ENCODE measurements at regions not wholly inside any gene's neighbourhood (a gene's known extent, or its start where the extent isn't known, plus 50 kb on each side); places are given as distances from the start of the nearest gene placed in this dataset.
"Not testable (repeated sequence)": the region's sequence is repeated elsewhere in the genome, so short reads cannot be mapped to it uniquely, and the experiment has no call there.

DNA sequence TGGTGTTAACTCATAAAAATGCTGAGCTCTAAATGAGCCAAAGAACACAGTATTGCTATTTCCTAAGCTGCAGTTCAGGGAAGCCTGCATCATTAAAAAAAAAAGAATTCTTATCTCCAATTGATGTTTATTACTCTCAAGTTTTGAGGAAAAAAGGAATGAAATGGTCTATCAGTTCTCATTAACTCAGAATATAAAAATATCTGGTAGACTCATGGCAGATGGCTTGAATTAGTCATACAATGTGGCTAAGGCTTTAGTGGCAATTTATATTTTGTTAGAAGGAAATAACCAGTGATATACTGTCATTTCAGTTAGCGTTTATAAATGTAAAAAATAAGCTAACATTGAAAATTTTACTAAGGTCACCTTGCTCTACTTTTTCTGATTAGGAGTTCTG is 1403.4 kb upstream of the C9orf72 start:
- H3K36me3 ChIP-seq (ENCODE audit: insufficient read depth, insufficient read length, low read length): no peaks in the 10 kb centered on the region
- no peaks in the 10 kb centered on the region for H3K27me3 ChIP-seq (ENCODE audit: insufficient read depth, insufficient read length)
- TF ChIP-seq YY1 (IDR thresholded peaks at IDR 0.05; ENCODE audit: insufficient read depth, insufficient read length) (no peak), SUZ12 (IDR thresholded peaks at IDR 0.05; ENCODE audit: extremely low read depth, insufficient read depth, insufficient read length) (no peak), ZNF274 (IDR thresholded peaks at IDR 0.05; ENCODE audit: low read depth, low read length) (no peak)
- H3K9ac ChIP-seq (ENCODE audit: insufficient read length, low read depth): no peak overlapping the region
- no peak for DNase-seq (ENCODE audit: low read depth, low spot score)
- no peaks in the 10 kb centered on the region for H3K4me1 ChIP-seq (ENCODE audit: insufficient read depth, insufficient read length)
- no peaks in the 10 kb centered on the region for H3K9me3 ChIP-seq (ENCODE audit: insufficient read depth, low read length)
- H3K4me3 ChIP-seq (ENCODE audit: insufficient read length, low read depth): no peak overlapping the region

DNA sequence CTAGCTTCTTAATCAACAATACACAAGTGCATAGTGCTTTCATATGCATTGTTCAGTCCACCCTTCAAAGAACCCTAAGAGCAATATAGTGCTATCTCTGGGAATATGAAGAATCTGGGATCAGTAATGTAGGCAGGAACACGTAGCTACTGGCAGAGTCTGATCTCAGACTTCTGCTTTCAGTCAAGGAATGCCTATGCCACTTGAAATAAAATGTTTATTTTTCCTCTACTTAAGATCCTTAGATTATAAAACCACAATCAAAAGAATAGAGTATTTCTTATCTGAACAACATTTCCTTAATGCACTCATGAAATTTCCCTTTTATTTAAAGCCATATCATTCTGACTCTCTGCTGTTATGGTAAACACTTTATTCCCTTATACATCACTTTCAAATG is 1407.8 kb upstream of the C9orf72 start:
- Histone ChIP-seq H3K36me3 (ENCODE audit: insufficient read depth, insufficient read length, low read length) (no peaks in the 10 kb centered on the region), H3K27me3 (ENCODE audit: insufficient read depth, insufficient read length) (no peaks in the 10 kb centered on the region), H3K4me1 (ENCODE audit: insufficient read depth, insufficient read length) (no peaks in the 10 kb centered on the region), H3K4me3 (ENCODE audit: insufficient read length, low read depth) (no peak overlapping the region), H3K9ac (ENCODE audit: insufficient read length, low read depth) (no peak overlapping the region), H3K9me3 (ENCODE audit: insufficient read depth, low read length) (no peaks in the 10 kb centered on the region)
- no peak for DNase-seq (ENCODE audit: low read depth, low spot score)
- TF ChIP-seq ZNF274 (IDR thresholded peaks at IDR 0.05; ENCODE audit: low read depth, low read length) (no peak), YY1 (IDR thresholded peaks at IDR 0.05; ENCODE audit: insufficient read depth, insufficient read length) (no peak), SUZ12 (IDR thresholded peaks at IDR 0.05; ENCODE audit: extremely low read depth, insufficient read depth, insufficient read length) (no peak)

DNA sequence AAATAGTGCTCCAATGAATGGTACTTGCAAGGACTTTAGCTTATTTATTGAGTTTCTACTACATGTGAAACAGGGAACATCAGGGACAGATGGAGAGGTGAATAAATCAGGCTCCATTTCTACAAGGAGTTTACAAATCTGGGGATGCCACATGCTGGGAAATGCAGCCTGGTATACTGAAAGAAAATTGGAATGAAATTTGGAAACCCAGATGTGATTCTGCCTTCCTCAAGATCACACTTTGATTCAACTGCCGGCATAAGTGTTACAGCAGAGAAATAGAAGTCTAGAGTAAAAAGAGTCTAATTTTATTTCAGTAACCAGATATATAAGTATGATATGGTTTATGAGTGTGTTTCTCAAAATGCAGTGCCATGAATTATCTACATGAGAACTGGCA is 1408.4 kb upstream of the C9orf72 start:
- Histone ChIP-seq H3K36me3 (ENCODE audit: insufficient read depth, insufficient read length, low read length) (no peaks in the 10 kb centered on the region), H3K9me3 (ENCODE audit: insufficient read depth, low read length) (no peaks in the 10 kb centered on the region), H3K4me3 (ENCODE audit: insufficient read length, low read depth) (no peak overlapping the region), H3K9ac (ENCODE audit: insufficient read length, low read depth) (no peak overlapping the region), H3K27me3 (ENCODE audit: insufficient read depth, insufficient read length) (no peaks in the 10 kb centered on the region), H3K4me1 (ENCODE audit: insufficient read depth, insufficient read length) (no peaks in the 10 kb centered on the region)
- no peak for DNase-seq (ENCODE audit: low read depth, low spot score)
- TF ChIP-seq ZNF274 (IDR thresholded peaks at IDR 0.05; ENCODE audit: low read depth, low read length) (no peak), SUZ12 (IDR thresholded peaks at IDR 0.05; ENCODE audit: extremely low read depth, insufficient read depth, insufficient read length) (no peak)

DNA sequence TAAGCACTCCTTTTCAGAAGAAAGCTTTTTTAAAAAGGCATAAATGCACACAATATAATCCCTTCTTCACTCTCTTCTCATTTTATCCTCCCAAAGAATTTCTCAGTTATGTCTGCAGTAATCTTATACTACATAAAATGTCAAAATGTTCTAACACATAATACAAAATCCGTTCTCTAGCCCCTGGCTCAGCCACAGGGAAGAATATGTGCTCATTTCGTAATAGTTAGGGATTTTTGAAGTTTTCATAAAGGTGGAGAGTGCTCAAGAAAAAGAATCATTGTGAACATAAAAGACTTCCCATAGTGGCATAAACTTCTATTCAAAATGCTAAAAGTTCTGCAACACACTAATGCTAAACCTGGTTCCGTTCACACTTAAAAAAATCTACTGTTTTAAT is 1410.7 kb upstream of the C9orf72 start:
- Histone ChIP-seq H3K9me3 (ENCODE audit: insufficient read depth, low read length) (0 out of 2 replicates have a peak, but pooled peaks cover under 1% of the 10 kb centered on the region), H3K4me1 (ENCODE audit: insufficient read depth, insufficient read length) (no peaks in the 10 kb centered on the region), H3K4me3 (ENCODE audit: insufficient read length, low read depth) (no peak overlapping the region), H3K9ac (ENCODE audit: insufficient read length, low read depth) (no peak overlapping the region), H3K36me3 (ENCODE audit: insufficient read depth, insufficient read length, low read length) (no peaks in the 10 kb centered on the region), H3K27me3 (ENCODE audit: insufficient read depth, insufficient read length) (no peaks in the 10 kb centered on the region)
- DNase-seq (ENCODE audit: low read depth, low spot score): no peak
- no peak for TF ChIP-seq ZNF274 (IDR thresholded peaks at IDR 0.05; ENCODE audit: low read depth, low read length)

DNA sequence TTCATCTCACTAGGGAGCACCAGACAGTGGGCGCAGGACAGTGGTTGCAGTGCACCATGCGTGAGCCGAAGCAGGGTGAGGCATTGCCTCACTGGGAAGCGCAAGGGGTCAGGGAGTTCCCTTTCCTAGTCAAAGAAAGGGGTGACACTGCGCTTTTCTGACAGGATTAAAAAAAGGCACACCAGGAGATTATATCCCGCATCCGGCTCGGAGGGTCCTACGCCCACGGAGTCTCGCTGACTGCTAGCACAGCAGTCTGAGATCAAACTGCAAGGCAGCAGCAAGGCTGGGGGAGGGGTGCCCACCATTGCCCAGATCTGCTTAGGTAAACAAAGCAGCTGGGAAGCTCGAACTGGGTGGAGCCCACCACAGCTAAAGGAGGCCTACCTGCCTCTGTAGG is 1416.7 kb upstream of the C9orf72 start:
- H3K9me3 ChIP-seq (ENCODE audit: insufficient read depth, low read length): peaks cover 13% of the 10 kb centered on the region
- H3K36me3 ChIP-seq (ENCODE audit: insufficient read depth, insufficient read length, low read length); H3K4me1 ChIP-seq (ENCODE audit: insufficient read depth, insufficient read length); H3K4me3 ChIP-seq (ENCODE audit: insufficient read length, low read depth); H3K27me3 ChIP-seq (ENCODE audit: insufficient read depth, insufficient read length); DNase-seq (ENCODE audit: low read depth, low spot score); H3K9ac ChIP-seq (ENCODE audit: insufficient read length, low read depth): not testable (repeated sequence)

DNA sequence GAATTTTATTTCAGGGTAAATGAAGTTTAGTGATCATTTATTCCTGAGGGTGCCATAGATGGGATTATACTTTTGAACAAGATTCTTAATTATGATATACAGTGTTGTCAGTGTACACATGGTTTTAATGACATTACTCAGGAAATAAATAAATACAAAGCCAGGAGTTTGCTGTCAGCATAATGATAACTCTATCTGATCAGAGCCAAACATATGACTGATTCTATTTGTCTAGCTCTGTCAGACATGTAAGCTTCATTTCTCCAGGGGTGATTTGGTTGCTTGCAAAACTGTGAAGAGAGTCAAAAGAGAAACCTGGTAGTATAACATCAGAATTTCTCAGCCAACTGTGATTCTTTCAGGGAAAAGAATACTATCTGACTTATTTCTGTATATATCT is 1425.8 kb upstream of the C9orf72 start:
- no peak overlapping the region for H3K4me3 ChIP-seq (ENCODE audit: insufficient read length, low read depth)
- TF ChIP-seq SUZ12 (IDR thresholded peaks at IDR 0.05; ENCODE audit: extremely low read depth, insufficient read depth, insufficient read length) (no peak), YY1 (IDR thresholded peaks at IDR 0.05; ENCODE audit: insufficient read depth, insufficient read length) (no peak), ZNF274 (IDR thresholded peaks at IDR 0.05; ENCODE audit: low read depth, low read length) (no peak)
- H3K9me3 ChIP-seq (ENCODE audit: insufficient read depth, low read length): no peaks in the 10 kb centered on the region
- no peaks in the 10 kb centered on the region for H3K27me3 ChIP-seq (ENCODE audit: insufficient read depth, insufficient read length)
- no peak for DNase-seq (ENCODE audit: low read depth, low spot score)
- H3K9ac ChIP-seq (ENCODE audit: insufficient read length, low read depth): no peak overlapping the region
- no peaks in the 10 kb centered on the region for H3K36me3 ChIP-seq (ENCODE audit: insufficient read depth, insufficient read length, low read length)
- H3K4me1 ChIP-seq (ENCODE audit: insufficient read depth, insufficient read length): no peaks in the 10 kb centered on the region

DNA sequence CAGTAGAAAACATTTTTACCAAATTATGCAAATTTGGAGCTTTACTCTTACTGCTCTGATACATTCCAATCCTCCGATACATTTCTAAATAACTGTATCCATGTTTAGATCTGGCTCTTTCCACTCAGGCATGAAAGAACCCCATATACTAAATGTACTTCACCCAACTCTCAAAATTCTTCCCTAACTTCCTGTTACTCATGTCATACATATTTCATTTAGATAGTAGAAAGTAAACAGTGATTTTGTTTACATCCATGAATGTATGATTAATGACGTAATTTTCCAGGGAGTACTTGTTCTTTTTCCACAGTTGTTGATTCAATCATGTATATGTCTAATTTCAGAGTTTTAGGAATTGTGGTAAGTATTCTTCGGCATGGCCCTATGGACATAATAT is 1426.5 kb upstream of the C9orf72 start:
- Histone ChIP-seq H3K9ac (ENCODE audit: insufficient read length, low read depth) (no peak overlapping the region), H3K27me3 (ENCODE audit: insufficient read depth, insufficient read length) (no peaks in the 10 kb centered on the region), H3K36me3 (ENCODE audit: insufficient read depth, insufficient read length, low read length) (no peaks in the 10 kb centered on the region), H3K4me3 (ENCODE audit: insufficient read length, low read depth) (no peak overlapping the region), H3K4me1 (ENCODE audit: insufficient read depth, insufficient read length) (no peaks in the 10 kb centered on the region), H3K9me3 (ENCODE audit: insufficient read depth, low read length) (no peaks in the 10 kb centered on the region)
- no peak for DNase-seq (ENCODE audit: low read depth, low spot score)
- no peak for TF ChIP-seq YY1 (IDR thresholded peaks at IDR 0.05; ENCODE audit: insufficient read depth, insufficient read length)
- no peak for TF ChIP-seq ZNF274 (IDR thresholded peaks at IDR 0.05; ENCODE audit: low read depth, low read length)
- TF ChIP-seq SUZ12 (IDR thresholded peaks at IDR 0.05; ENCODE audit: extremely low read depth, insufficient read depth, insufficient read length): no peak

DNA sequence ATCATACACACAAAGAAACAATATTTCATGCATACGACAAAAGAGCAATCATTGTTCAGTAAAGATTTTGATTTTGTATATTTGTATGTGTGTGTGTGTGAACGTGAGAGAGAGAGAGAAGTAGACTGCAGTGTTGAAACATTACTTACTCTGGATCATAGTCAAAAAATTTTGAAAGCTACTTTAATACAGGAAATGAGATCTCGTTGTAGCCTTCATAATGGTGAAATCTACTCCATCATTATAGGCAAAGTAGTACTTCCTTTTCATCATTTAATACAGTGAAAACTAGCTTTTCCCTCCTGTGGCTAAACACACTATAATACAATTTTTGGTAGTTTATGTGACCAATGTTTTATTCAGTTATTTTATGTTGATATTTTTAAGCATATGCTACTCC is 1427.7 kb upstream of the C9orf72 start:
- Histone ChIP-seq H3K4me1 (ENCODE audit: insufficient read depth, insufficient read length) (no peaks in the 10 kb centered on the region), H3K27me3 (ENCODE audit: insufficient read depth, insufficient read length) (no peaks in the 10 kb centered on the region), H3K9me3 (ENCODE audit: insufficient read depth, low read length) (no peaks in the 10 kb centered on the region), H3K4me3 (ENCODE audit: insufficient read length, low read depth) (no peak overlapping the region), H3K9ac (ENCODE audit: insufficient read length, low read depth) (no peak overlapping the region), H3K36me3 (ENCODE audit: insufficient read depth, insufficient read length, low read length) (no peaks in the 10 kb centered on the region)
- TF ChIP-seq SUZ12 (IDR thresholded peaks at IDR 0.05; ENCODE audit: extremely low read depth, insufficient read depth, insufficient read length): no peak
- TF ChIP-seq YY1 (IDR thresholded peaks at IDR 0.05; ENCODE audit: insufficient read depth, insufficient read length): no peak
- no peak for TF ChIP-seq ZNF274 (IDR thresholded peaks at IDR 0.05; ENCODE audit: low read depth, low read length)
- DNase-seq (ENCODE audit: low read depth, low spot score): no peak

Measured in NT2/D1 (cell line).